Neuronal stem cell (in vitro differentiated cells): ENCODE measurements at regions not wholly inside any gene's neighbourhood (a gene's known extent, or its start where the extent isn't known, plus 50 kb on each side); places are given as distances from the start of the nearest gene placed in this dataset.
"Not testable (repeated sequence)": the region's sequence is repeated elsewhere in the genome, so short reads cannot be mapped to it uniquely, and the experiment has no call there.

Experiments used
- DNase-seq: peaks from one replicate; pipeline ENCODE4 v3.0.0-alpha.2; 2013; ENCODE audit warnings: low spot score
- H2AFZ ChIP-seq: one replicate; pipeline ENCODE4 v1.6.1; 2013; ENCODE audit warnings: mild to moderate bottlenecking, low read length, inconsistent platforms
- H2AK5ac ChIP-seq: 2 replicates; pipeline ENCODE4 v1.6.1; 2013; ENCODE audit warnings: low read depth, mild to moderate bottlenecking, inconsistent platforms, low read length, moderate library complexity, mixed read lengths
- H2BK120ac ChIP-seq: 2 replicates; pipeline ENCODE4 v1.6.1; 2013; ENCODE audit warnings: low read depth, mild to moderate bottlenecking, inconsistent platforms, low read length, moderate library complexity, mixed read lengths
- H2BK12ac ChIP-seq: one replicate; pipeline ENCODE4 v1.6.1; 2013; ENCODE audit warnings: low read length, inconsistent platforms
- H2BK15ac ChIP-seq: 2 replicates; pipeline ENCODE4 v1.6.1; 2013; ENCODE audit warnings: mild to moderate bottlenecking, low read length, inconsistent platforms, mixed read lengths
- H2BK5ac ChIP-seq: one replicate; pipeline ENCODE4 v1.6.1; 2013; ENCODE audit warnings: inconsistent platforms, mild to moderate bottlenecking, low read length, moderate library complexity
- H3K14ac ChIP-seq: one replicate; pipeline ENCODE4 v1.6.1; 2013; ENCODE audit warnings: low read length, inconsistent platforms
- H3K18ac ChIP-seq: 2 replicates; pipeline ENCODE4 v1.6.1; 2013; ENCODE audit warnings: low read length, inconsistent platforms
- H3K23ac ChIP-seq: 2 replicates; pipeline ENCODE4 v1.6.1; 2013; ENCODE audit warnings: low read depth, mild to moderate bottlenecking, mixed read lengths, low read length, inconsistent platforms; ENCODE audit not compliant: poor library complexity
- H3K27ac ChIP-seq: replicated peaks from 3 replicates; pipeline ENCODE4 v1.5.1; 2013; ENCODE audit warnings: low read length, inconsistent platforms
- H3K27me3 ChIP-seq, 3 experiments: 2 replicates each; pipeline ENCODE4 v1.6.1; 2013; ENCODE audit warnings: low read length in 3 of 3, mild to moderate bottlenecking in 2 of 3, inconsistent platforms in 1 of 3, low read depth in 1 of 3, mixed read lengths in 1 of 3, moderate library complexity in 1 of 3; ENCODE audit not compliant: control insufficient read depth in 3 of 3, insufficient read depth in 3 of 3
- H3K36me3 ChIP-seq, 2 donors: replicated peaks in 1 of 2; 2 replicates each; pipeline ENCODE4 v1.6.1; 2013; ENCODE audit warnings: low read length in 2 of 2; ENCODE audit not compliant: control insufficient read depth in 2 of 2, insufficient read depth in 2 of 2
- H3K4ac ChIP-seq: 2 replicates; pipeline ENCODE4 v1.6.1; 2013; ENCODE audit warnings: inconsistent platforms, mild to moderate bottlenecking, low read length, moderate library complexity
- H3K4me1 ChIP-seq, 2 donors: 1 replicate in 1 of 2; 2 replicates in 1 of 2; pipeline ENCODE4 v1.6.1; 2013; ENCODE audit warnings: low read length in 2 of 2, low read depth in 1 of 2; ENCODE audit not compliant: control insufficient read depth in 2 of 2, insufficient read depth in 1 of 2
- H3K4me2 ChIP-seq: one replicate; pipeline ENCODE4 v1.6.1; 2013; ENCODE audit warnings: mild to moderate bottlenecking, low read length, inconsistent platforms; ENCODE audit not compliant: insufficient read depth, poor library complexity, severe bottlenecking
- H3K4me3 ChIP-seq, 2 donors: 2 replicates each; pipeline ENCODE4 v1.5.1; 2013; ENCODE audit warnings: low read length in 2 of 2, mild to moderate bottlenecking in 2 of 2, inconsistent platforms in 1 of 2, moderate library complexity in 1 of 2
- H3K79me1 ChIP-seq: one replicate; pipeline ENCODE4 v1.6.1; 2013; ENCODE audit warnings: low read depth, mild to moderate bottlenecking, inconsistent platforms, low read length, moderate library complexity
- H3K9ac ChIP-seq: one replicate; pipeline ENCODE4 v1.6.1; 2013; ENCODE audit warnings: mild to moderate bottlenecking, low read depth, low read length, inconsistent platforms; ENCODE audit not compliant: poor library complexity
- H3K9me3 ChIP-seq, 2 donors: replicated peaks in 1 of 2; 2 replicates each; pipeline versions ENCODE3 to v1.6.1; 2013; ENCODE audit warnings: low read length in 2 of 2, mild to moderate bottlenecking in 2 of 2, inconsistent platforms in 1 of 2, low read depth in 1 of 2, mixed read lengths in 1 of 2, moderate library complexity in 1 of 2; ENCODE audit not compliant: control insufficient read depth in 2 of 2, insufficient read depth in 1 of 2
- H4K8ac ChIP-seq: one replicate; pipeline ENCODE4 v1.6.1; 2013; ENCODE audit warnings: low read depth, mild to moderate bottlenecking, inconsistent platforms, low read length, moderate library complexity
- H4K91ac ChIP-seq: one replicate; pipeline ENCODE4 v1.6.1; 2013; ENCODE audit warnings: low read length, low read depth, mild to moderate bottlenecking, inconsistent platforms; ENCODE audit not compliant: poor library complexity
- WGBS, 2 donors: extraction: QIAGEN DNeasy Blood & Tissue Kit; methylation state at CpG; one replicate each; pipeline ENCODE4 v1.1.7; 2013; ENCODE audit warnings: missing lambda C conversion rate in 2 of 2, mixed read lengths in 1 of 2; ENCODE audit not compliant: insufficient read length in 2 of 2, insufficient replicate concordance in 1 of 2; ENCODE audit errors: extremely low coverage in 2 of 2; 5-methylcytosine and 5-hydroxymethylcytosine counted together

DNA sequence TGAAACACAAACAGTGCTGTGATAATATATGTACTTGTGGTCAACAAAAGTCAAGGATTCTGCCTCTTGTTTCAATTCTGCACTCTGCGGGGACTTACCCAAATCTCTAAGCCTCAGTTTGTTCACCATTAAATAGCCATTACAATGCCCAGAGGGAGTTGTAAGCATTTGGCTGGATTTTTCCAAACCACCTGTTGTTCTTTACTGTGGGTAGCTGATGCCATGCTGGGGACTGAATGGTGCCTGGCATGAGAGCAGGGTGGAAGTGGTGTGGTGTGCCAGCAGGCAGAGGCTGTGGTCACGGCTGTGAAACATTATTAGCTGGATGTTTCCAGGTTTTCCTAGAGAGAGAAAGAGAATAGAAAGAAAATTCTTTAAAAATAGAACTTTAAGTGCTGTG lies 60.7 kb upstream of the PAK3 start:
- H3K4me1 ChIP-seq, result no peaks in the 10 kb centered on the region
- no peak overlapping the region for H3K9ac ChIP-seq
- H3K4me2 ChIP-seq, result no peak overlapping the region
- H4K8ac ChIP-seq, result no peak overlapping the region
- no peak overlapping the region for H2AK5ac ChIP-seq
- no peaks in the 10 kb centered on the region for H3K79me1 ChIP-seq
- no peaks in the 10 kb centered on the region for H3K9me3 ChIP-seq
- no peak overlapping the region for H3K4ac ChIP-seq
- no peak overlapping the region for H3K4me3 ChIP-seq
- no peaks in the 10 kb centered on the region for H3K36me3 ChIP-seq
- H3K27ac ChIP-seq, result no peak overlapping the region
- no peak overlapping the region for H3K23ac ChIP-seq
- no peak overlapping the region for H3K18ac ChIP-seq
- no peak overlapping the region for H2AFZ ChIP-seq
- no peak overlapping the region for H2BK12ac ChIP-seq
- H2BK120ac ChIP-seq, result no peak overlapping the region
- no peak overlapping the region for H2BK15ac ChIP-seq
- no peak for DNase-seq
- H3K14ac ChIP-seq, result no peak overlapping the region
- no peak overlapping the region for H2BK5ac ChIP-seq
- H3K27me3 ChIP-seq, result no peaks in the 10 kb centered on the region
- WGBS, 2 donors, result no CpG with 5 or more reads among the region's 2 CpGs
- no peak overlapping the region for H4K91ac ChIP-seq

DNA sequence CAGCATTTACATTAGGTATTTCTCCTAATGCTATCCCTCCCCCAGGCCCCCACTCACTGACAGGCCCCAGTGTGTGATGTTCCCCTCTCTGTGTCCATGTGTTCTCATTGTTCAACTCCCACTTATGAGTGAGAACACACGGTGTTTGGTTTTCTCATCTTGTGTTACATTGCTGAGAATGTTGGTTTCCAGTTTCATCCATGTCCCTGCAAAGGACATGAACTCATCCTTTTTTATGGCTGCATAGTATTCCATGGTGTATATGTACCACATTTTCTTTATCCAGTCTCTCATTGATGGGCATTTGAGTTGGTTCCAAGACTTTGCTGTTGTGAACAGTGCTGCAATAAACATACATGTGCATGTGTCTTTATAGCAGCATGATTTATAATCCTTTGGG lies 73.0 kb upstream of the PAK3 start:
- not testable (repeated sequence) for H3K36me3 ChIP-seq, H3K4me1 ChIP-seq, H3K27ac ChIP-seq, H2BK120ac ChIP-seq, H3K4me2 ChIP-seq, DNase-seq, H2AFZ ChIP-seq, H3K18ac ChIP-seq, H3K79me1 ChIP-seq, H4K91ac ChIP-seq, H3K23ac ChIP-seq, H2BK12ac ChIP-seq, H3K27me3 ChIP-seq, H2AK5ac ChIP-seq, H2BK5ac ChIP-seq, H3K9ac ChIP-seq, H3K9me3 ChIP-seq, H4K8ac ChIP-seq, H3K4ac ChIP-seq, H3K4me3 ChIP-seq, H3K14ac ChIP-seq, H2BK15ac ChIP-seq
- WGBS, 2 donors, result no CpG with 5 or more reads among the region's 1 CpG

DNA sequence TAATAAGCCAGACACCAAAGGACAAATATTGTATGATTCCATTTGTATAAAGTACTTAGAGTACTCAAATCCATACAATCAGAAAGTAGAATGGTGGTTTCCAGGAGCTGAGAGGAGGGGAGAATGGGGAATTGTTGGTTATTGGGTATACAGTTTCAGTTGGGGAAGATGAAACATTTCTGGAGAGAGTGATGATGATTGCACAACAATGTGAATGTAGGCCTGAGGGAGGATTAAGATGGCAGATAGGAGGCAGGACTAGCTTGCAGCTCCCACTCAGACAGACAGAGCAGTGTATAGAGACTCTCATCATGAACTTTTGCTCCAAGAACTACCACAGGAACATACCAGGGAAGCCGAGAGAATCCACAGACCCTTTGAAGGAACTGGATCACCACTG lies 75.7 kb upstream of the PAK3 start:
- Histone ChIP-seq H2BK12ac (no peak overlapping the region), H3K27me3 (no peaks in the 10 kb centered on the region), H3K4me3 (no peak overlapping the region), H4K91ac (no peak overlapping the region), H2BK120ac (no peak overlapping the region), H3K4me1 (no peaks in the 10 kb centered on the region), H3K36me3 (no peaks in the 10 kb centered on the region), H3K14ac (no peak overlapping the region), H3K9ac (no peak overlapping the region), H2AFZ (no peak overlapping the region), H4K8ac (no peak overlapping the region), H2AK5ac (no peak overlapping the region), H3K23ac (no peak overlapping the region), H3K18ac (no peak overlapping the region), H2BK5ac (no peak overlapping the region), H2BK15ac (no peak overlapping the region), H3K4ac (no peak overlapping the region), H3K4me2 (no peak overlapping the region), H3K79me1 (no peaks in the 10 kb centered on the region), H3K27ac (no peak overlapping the region), H3K9me3 (no peaks in the 10 kb centered on the region)
- no CpG with 5 or more reads among the region's 1 CpG for WGBS, 2 donors
- no peak for DNase-seq

DNA sequence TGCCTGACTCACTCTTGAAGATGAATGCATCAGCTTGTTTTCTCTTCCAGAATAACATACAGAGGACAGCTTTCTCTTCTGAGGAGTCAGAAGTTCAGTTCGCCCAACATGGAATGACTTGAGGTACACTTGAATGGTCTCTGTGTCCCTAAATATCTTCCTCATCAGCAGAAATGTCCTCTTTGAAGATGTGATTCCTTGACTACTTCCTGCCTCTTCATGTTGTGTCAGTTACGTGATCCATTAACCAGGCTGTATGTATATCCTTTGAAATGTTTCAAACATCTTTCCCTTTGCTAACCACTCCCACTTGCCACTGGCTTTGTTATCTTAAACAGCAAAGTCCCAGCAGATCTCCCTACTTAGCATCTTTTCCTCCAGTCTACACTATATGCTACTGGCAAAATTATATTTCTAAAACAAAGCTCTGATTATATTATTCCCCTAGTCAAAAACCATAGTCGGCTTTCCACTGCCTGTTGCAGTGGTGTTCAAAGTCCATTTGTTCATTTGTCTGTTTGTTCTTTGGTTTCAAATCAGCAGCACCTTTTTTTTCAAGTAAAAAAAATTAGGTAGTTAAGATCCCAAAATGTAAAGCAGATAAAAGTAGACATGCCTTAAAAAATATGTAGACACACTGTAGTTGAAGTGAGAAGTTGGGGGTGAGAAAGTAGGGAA lies 82.1 kb upstream of the PAK3 start:
- Histone ChIP-seq H2BK120ac (no peak overlapping the region), H3K27me3 (no peaks in the 10 kb centered on the region), H2BK5ac (no peak overlapping the region), H3K4me2 (no peak overlapping the region), H3K79me1 (no peaks in the 10 kb centered on the region), H2BK12ac (no peak overlapping the region), H3K18ac (no peak overlapping the region), H3K4ac (no peak overlapping the region), H3K9me3 (no peaks in the 10 kb centered on the region), H3K4me3 (no peak overlapping the region), H4K91ac (no peak overlapping the region), H2BK15ac (no peak overlapping the region), H3K9ac (no peak overlapping the region), H3K23ac (no peak overlapping the region), H3K36me3 (no peaks in the 10 kb centered on the region), H2AK5ac (no peak overlapping the region), H2AFZ (no peak overlapping the region), H3K4me1 (no peaks in the 10 kb centered on the region), H3K14ac (no peak overlapping the region), H4K8ac (no peak overlapping the region), H3K27ac (no peak overlapping the region)
- WGBS, 2 donors, result no CpG with 5 or more reads among the region's 3 CpGs
- DNase-seq, result no peak
